Coronary artery (tissue), 2 donors: ENCODE measurements at regions not wholly inside any gene's neighbourhood (a gene's known extent, or its start where the extent isn't known, plus 50 kb on each side); places are given as distances from the start of the nearest gene placed in this dataset.

ENCODE experiments used
- DNase-seq: peaks from one replicate; pipeline ENCODE4 v3.0.0-alpha.2; 2017; ENCODE audit warnings: low spot score
- H3K27ac ChIP-seq, 2 donors: fragments of 200-600 bp; sonication (generic); one replicate each; pipeline ENCODE4 v1.5.1; 2016 to 2019
- H3K4me3 ChIP-seq: fragments of 200-600 bp; sonication (generic); 2 replicates; pipeline ENCODE4 v1.5.1; 2016; ENCODE audit warnings: mild to moderate bottlenecking, moderate library complexity
- TF ChIP-seq, protein P1 (sequence below): fragments of 200-600 bp; sonication (generic); IDR thresholded peaks from one replicate; pipeline ENCODE4 v1.5.1; 2019; ENCODE audit warnings: antibody characterized with exemption

DNA sequence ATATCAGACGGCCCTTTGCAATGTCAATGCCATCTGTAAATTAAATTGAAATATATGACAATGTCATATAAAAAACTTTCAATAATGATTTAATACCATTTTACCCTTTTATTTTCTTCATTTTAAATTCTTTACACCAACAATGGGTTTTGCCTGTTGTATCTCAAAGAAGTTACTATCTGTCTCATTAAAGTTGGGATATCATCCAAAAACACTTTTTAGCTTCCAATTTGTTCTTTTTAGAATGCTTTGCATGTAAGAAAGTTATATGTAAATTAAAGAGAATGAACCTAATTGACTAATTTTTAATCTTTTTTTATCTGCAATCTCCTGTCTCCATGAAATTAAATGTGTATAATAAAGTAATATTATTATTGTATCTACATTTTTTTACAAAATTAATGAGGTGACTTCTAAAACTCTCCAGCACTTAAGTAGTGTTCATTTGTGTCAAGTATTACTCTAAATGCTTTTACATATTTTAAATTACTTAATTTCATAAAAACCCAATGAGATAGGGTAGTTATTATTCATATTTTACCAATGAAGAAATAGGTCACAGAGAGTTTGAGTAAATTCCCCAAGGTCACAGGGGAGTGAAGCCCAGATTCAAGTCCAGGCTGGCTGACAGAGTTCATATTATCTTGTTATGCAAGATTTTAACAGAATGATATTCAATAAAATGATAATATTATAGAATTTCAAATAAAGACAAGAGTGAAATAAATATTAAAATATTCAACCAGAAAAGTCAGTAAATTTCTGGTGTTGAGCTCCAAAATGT is 673.0 kb upstream of the FLRT2 start:
- DNase-seq: no peak
- no peak overlapping the region for H3K4me3 ChIP-seq
- TF ChIP-seq, protein P1, sequence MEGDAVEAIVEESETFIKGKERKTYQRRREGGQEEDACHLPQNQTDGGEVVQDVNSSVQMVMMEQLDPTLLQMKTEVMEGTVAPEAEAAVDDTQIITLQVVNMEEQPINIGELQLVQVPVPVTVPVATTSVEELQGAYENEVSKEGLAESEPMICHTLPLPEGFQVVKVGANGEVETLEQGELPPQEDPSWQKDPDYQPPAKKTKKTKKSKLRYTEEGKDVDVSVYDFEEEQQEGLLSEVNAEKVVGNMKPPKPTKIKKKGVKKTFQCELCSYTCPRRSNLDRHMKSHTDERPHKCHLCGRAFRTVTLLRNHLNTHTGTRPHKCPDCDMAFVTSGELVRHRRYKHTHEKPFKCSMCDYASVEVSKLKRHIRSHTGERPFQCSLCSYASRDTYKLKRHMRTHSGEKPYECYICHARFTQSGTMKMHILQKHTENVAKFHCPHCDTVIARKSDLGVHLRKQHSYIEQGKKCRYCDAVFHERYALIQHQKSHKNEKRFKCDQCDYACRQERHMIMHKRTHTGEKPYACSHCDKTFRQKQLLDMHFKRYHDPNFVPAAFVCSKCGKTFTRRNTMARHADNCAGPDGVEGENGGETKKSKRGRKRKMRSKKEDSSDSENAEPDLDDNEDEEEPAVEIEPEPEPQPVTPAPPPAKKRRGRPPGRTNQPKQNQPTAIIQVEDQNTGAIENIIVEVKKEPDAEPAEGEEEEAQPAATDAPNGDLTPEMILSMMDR: no peak
- no peak overlapping the region for H3K27ac ChIP-seq

DNA sequence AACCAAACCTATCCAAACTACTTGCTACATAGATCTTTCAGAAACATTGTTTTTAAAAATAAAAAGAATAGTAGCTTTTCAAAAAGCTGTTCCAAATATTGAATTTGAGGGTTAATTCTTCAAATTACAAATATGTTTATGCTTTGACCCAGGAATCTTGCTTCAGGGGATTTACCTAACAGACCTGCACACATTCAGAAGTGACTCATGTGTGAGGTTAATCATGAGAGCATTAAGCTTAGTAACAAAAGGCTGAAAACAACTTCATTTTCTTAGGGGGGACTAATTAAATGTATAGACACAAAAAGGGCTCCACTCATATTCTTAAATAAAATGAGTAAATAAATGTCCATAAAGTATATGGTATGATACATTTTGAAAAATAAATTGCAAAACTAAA is 672.4 kb upstream of the FLRT2 start:
- TF ChIP-seq, protein P1: no peak

GRCh38 chr14:84859116-84859515 is 670.8 kb upstream of the FLRT2 start:
- no peak for DNase-seq
- TF ChIP-seq, protein P1: no peak
- Histone ChIP-seq H3K27ac (no peak overlapping the region), H3K4me3 (no peak overlapping the region)

More for the DNA sequence above, 672.4 kb upstream of the FLRT2 start:
- H3K27ac ChIP-seq: no peak overlapping the region
- H3K4me3 ChIP-seq: no peak overlapping the region
- DNase-seq: no peak

- H3K27ac ChIP-seq: no peak overlapping the region
- no peak for DNase-seq
- no peak overlapping the region for H3K4me3 ChIP-seq
- TF ChIP-seq, protein P1: no peak
These were observed 665.2 kb upstream of the FLRT2 start for GRCh38 chr14:84864548-84865271.

GRCh38 chr14:84871734-84872133 is 658.2 kb upstream of the FLRT2 start:
- TF ChIP-seq, protein P1: no peak
- Histone ChIP-seq H3K27ac (no peak overlapping the region), H3K4me3 (no peak overlapping the region)
- no peak for DNase-seq

DNA sequence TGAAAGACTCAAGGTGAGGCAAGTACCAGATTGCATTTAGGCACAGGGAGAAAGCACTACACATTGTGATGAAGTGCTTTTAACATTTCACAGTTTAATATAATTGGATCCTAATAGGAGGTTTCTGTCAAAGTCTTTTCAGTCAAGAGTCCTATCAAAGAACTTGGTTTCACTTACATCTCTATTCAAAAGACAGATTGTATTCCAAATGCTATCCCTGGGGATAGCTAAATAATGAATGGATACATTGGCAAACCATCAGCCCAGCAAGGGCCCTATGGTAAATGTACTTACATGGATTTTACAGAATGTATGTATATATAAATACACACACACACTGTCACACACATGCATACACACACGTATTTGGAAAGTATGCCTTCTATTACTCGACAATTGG is 655.5 kb upstream of the FLRT2 start:
- TF ChIP-seq, protein P1: no peak
- H3K27ac ChIP-seq: no peak overlapping the region
- H3K4me3 ChIP-seq: no peak overlapping the region
- DNase-seq: no peak

DNA sequence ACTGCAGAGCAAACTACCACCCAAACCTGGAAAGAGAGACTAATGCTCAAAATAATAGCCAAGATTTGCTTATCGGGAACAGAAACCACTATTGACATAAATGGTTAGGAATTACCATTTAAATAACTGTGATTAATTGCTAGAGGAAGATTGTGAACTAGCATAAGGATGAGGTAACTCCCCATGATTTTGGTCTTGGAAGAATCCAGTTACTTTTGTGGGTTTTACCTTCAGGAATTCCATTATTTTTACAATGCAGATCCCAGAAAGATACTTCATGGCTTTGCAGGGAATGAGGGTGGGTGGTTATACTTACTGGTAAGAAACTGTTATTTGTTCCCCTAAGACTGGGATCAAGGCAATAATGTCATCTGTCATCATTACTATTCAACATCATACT is 652.9 kb upstream of the FLRT2 start:
- TF ChIP-seq, protein P1: no peak
- no peak for DNase-seq
- no peak overlapping the region for H3K4me3 ChIP-seq
- H3K27ac ChIP-seq: no peak overlapping the region
